Adrenal gland (tissue), 9 donors: ENCODE measurements at regions not wholly inside any gene's neighbourhood (a gene's known extent, or its start where the extent isn't known, plus 50 kb on each side); places are given as distances from the start of the nearest gene placed in this dataset.

Experiments
- DNase-seq, 7 donors: peaks; one replicate each; pipeline ENCODE4 v3.0.0-alpha.2; 2019 to 2020
- H3K27ac ChIP-seq, 5 donors: fragments of 200-600 bp; sonication (generic) in 4 of 5; 1 replicate in 3 of 5; 2 replicates in 2 of 5; pipeline versions ENCODE4 v1.5.1 to v1.8.0; 2016 to 2020; ENCODE audit warnings: mild to moderate bottlenecking in 1 of 5
- H3K27me3 ChIP-seq: fragments of 200-600 bp; 2 replicates; pipeline ENCODE4 v1.8.0; 2021
- H3K36me3 ChIP-seq, 2 donors: fragments of 200-600 bp; replicated peaks in 1 of 2; 1 replicate in 1 of 2; 2 replicates in 1 of 2; pipeline versions ENCODE4 v1.5.1 to v1.8.0; 2018 to 2022
- H3K4me1 ChIP-seq, 2 donors: fragments of 200-600 bp; replicated peaks in 1 of 2; 1 replicate in 1 of 2; 2 replicates in 1 of 2; pipeline versions ENCODE4 v1.5.1 to v1.8.0; 2018 to 2021
- H3K4me3 ChIP-seq, 4 donors: fragments of 200-600 bp; sonication (generic) in 3 of 4; one replicate each; pipeline ENCODE4 v1.5.1; 2016 to 2018
- H3K9me3 ChIP-seq, 3 donors: fragments of 200-600 bp; sonication (generic) in 1 of 3; replicated peaks in 1 of 3; 1 replicate in 2 of 3; 2 replicates in 1 of 3; pipeline versions ENCODE4 v1.5.1 to v1.8.0; 2016 to 2021
- POLR2A ChIP-seq, 2 donors: fragments of 450-650 bp; IDR thresholded peaks; one replicate each; pipeline ENCODE4 v1.6.1; 2017; ENCODE audit warnings: antibody characterized with exemption in 2 of 2, mild to moderate bottlenecking in 2 of 2, moderate library complexity in 1 of 2
- WGBS, 4 donors: extraction: QIAGEN DNeasy Blood & Tissue Kit in 2 of 4; methylation state at CpG; one replicate each; pipeline versions ENCODE4 v1.1.5 to v1.1.7; 2013 to 2017; 5-methylcytosine and 5-hydroxymethylcytosine counted together
- intact Hi-C, 2 donors: fragments of 100-400 bp; cut with DNase I; formaldehyde crosslinking; loops; one replicate each; pipeline versions ENCODE4 v1.14.1 to v1.15.0; 2022 to 2023
- TF ChIP-seq, protein P1 (sequence below), 6 experiments: fragments of 450-650 bp in 4 of 6; fragments of 200-600 bp in 2 of 6; sonication (generic) in 1 of 6; IDR thresholded peaks; 1 replicate in 5 of 6; 2 replicates in 1 of 6; pipeline versions ENCODE4 v1.5.1 to v1.8.0; 2016 to 2021; ENCODE audit warnings: antibody characterized with exemption in 6 of 6, mild to moderate bottlenecking in 2 of 6, moderate library complexity in 1 of 6
- donor health status: healthy with polysubstance abuse.
- donor health status: Bipolar disorder and iron deficiency.
- donor health status: DM: yes; HTN: yes; CAD: no.
- donor health status: DM: no; HTN: no; CAD: no.
- donor health status: DM: no; HTN: no; CAD: no.

DNA sequence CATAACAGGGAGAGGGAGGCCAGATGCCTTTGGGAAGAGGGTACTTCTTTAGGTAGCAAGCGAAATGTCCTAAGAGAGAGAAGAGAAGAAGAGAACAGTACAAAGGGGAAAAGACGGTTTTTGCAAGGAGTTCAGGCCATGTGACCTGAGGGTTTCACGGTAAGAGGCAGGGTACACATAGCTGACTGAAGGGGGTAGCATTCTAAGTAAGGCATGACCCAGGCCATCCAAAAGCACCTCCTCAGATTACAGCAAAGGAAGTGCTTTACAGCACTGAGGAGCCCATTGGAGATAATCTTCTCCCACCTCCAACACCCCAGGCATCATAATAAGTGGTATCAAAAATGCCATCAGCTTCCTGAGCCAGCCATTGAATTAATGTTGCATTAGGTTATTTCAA lies 258.2 kb upstream of the NPY start:
- 70 to 85% (median 81%) methylated on average over 3 of the region's 3 CpGs for WGBS, 4 donors
- no peaks in the 10 kb centered on the region for H3K4me1 ChIP-seq
- TF ChIP-seq, protein P1, sequence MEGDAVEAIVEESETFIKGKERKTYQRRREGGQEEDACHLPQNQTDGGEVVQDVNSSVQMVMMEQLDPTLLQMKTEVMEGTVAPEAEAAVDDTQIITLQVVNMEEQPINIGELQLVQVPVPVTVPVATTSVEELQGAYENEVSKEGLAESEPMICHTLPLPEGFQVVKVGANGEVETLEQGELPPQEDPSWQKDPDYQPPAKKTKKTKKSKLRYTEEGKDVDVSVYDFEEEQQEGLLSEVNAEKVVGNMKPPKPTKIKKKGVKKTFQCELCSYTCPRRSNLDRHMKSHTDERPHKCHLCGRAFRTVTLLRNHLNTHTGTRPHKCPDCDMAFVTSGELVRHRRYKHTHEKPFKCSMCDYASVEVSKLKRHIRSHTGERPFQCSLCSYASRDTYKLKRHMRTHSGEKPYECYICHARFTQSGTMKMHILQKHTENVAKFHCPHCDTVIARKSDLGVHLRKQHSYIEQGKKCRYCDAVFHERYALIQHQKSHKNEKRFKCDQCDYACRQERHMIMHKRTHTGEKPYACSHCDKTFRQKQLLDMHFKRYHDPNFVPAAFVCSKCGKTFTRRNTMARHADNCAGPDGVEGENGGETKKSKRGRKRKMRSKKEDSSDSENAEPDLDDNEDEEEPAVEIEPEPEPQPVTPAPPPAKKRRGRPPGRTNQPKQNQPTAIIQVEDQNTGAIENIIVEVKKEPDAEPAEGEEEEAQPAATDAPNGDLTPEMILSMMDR (IDR thresholded peaks at IDR 0.05), result no peak
- TF ChIP-seq POLR2A (IDR thresholded peaks at IDR 0.05), result no peak
- no peaks in the 10 kb centered on the region for H3K27me3 ChIP-seq
- DNase-seq, result no peak
- H3K4me3 ChIP-seq, result no peak overlapping the region
- no peak overlapping the region for H3K27ac ChIP-seq
- intact Hi-C loops, result no loop called here
- no peaks in the 10 kb centered on the region for H3K9me3 ChIP-seq
- H3K36me3 ChIP-seq, result no peaks in the 10 kb centered on the region

DNA sequence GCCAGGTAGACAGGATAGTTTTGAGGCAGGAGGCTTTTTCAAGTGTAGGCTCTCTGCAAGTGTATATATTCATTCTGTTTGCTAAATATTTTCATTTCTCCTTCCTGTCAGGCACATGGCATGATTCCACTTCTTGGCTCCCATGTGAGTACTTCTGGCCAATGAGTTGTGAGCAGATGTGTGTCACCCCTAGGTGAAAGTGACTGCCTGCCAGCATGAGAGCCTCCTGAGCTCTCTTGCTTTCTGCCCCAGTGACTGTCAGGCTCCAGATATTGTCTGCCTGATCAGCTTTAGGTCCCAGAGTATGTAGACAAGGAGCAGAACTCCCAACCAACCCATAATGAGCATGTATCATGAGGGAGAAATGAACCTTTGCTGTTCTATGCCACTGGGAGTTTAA lies 257.6 kb upstream of the NPY start:
- intact Hi-C loops, result no loop called here
- H3K27me3 ChIP-seq, result no peaks in the 10 kb centered on the region
- no peak for DNase-seq
- no peaks in the 10 kb centered on the region for H3K4me1 ChIP-seq
- no peak overlapping the region for H3K27ac ChIP-seq
- no peak for TF ChIP-seq POLR2A (IDR thresholded peaks at IDR 0.05)
- TF ChIP-seq, protein P1 (IDR thresholded peaks at IDR 0.05), result no peak
- no peaks in the 10 kb centered on the region for H3K36me3 ChIP-seq
- no peaks in the 10 kb centered on the region for H3K9me3 ChIP-seq
- H3K4me3 ChIP-seq, result no peak overlapping the region

DNA sequence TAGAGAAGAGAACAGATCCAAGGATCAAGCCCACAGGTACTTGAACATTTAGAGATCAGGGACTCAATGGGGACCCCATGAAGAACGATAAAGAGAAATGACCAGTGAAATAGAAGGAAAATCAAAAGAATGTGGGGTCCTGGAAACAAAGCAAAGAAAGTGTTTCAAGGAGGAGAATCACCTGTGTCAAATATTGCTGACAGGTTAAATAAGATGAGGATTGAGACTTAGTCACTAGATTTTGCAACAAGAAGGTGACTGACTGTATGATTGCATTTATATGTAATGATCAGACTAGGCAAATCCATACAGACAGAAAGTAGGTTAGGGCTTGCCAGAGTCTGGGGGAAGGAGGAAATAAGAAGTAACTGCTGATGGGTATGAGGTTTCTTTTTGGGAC lies 254.9 kb upstream of the NPY start:
- Histone ChIP-seq H3K4me3 (no peak overlapping the region), H3K27ac (no peak overlapping the region), H3K27me3 (no peaks in the 10 kb centered on the region), H3K9me3 (no peaks in the 10 kb centered on the region), H3K4me1 (no peaks in the 10 kb centered on the region), H3K36me3 (no peaks in the 10 kb centered on the region)
- 69 to 90% (median 74%) methylated on average over 1 of the region's 1 CpG for WGBS, 4 donors
- intact Hi-C loops, result no loop called here
- TF ChIP-seq POLR2A (IDR thresholded peaks at IDR 0.05), result no peak
- TF ChIP-seq, protein P1 (IDR thresholded peaks at IDR 0.05), result no peak
- no peak for DNase-seq

DNA sequence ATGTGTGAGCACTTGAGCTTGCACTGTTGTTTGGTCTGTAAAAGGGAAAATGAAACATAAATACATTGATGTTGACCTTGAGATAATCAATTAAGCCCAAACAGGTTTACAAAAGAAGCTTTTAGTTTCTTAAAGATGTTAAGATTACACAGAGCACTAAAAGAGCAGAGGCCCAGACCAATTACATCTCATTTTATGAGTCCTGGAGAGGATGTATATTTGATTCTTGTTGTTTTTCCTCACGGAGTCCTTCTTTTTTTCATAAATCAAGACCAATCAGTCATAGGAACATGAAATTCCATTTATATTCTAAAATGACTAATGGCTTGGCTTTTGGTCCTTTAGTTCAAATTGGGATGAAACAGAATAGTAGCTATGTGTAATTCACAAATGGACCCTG lies 249.7 kb upstream of the NPY start:
- H3K27me3 ChIP-seq, result no peaks in the 10 kb centered on the region
- DNase-seq, result no peak
- no peaks in the 10 kb centered on the region for H3K36me3 ChIP-seq
- no peak overlapping the region for H3K27ac ChIP-seq
- TF ChIP-seq, protein P1 (IDR thresholded peaks at IDR 0.05), result no peak
- no peak for TF ChIP-seq POLR2A (IDR thresholded peaks at IDR 0.05)
- no peak overlapping the region for H3K4me3 ChIP-seq
- 62 to 78% (median 70%) methylated on average over 1 of the region's 1 CpG for WGBS, 4 donors
- intact Hi-C loops, result no loop called here
- H3K9me3 ChIP-seq, result no peaks in the 10 kb centered on the region
- no peaks in the 10 kb centered on the region for H3K4me1 ChIP-seq
